ENCODE measurements at regions not wholly inside any gene's neighbourhood (a gene's known extent, or its start where the extent isn't known, plus 50 kb on each side); places are given as distances from the start of the nearest gene placed in this dataset.

DNA sequence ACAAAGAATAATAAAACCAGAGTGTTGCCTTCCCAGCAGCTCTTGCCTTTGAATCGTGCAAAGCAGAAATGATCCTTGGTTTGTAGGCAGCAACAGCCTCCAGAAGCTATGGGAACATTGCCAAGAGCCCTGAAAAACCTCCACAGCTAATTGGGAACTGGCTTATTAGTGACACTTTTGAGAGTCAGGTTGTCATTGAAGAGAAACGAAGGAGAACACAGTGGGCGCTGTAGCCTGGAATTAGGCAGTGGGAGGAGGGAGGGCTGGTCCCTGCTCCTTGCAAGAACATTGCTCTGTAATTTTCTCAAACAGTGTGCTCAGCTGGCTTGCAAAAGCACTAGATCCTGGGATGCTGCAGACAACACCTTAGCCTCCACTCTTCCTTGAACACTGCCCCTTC is 331.5 kb upstream of the EMCN start:
- no peaks in the 10 kb centered on the region for H3K36me3 ChIP-seq (ENCODE audit: control insufficient read depth in 2 of 2, extremely low read depth in 1 of 2, insufficient read depth in 2 of 2, low read length in 2 of 2)
- BruUV-seq (replicated peaks), result no TSS peak
- no peaks in the 10 kb centered on the region for H3K9me3 ChIP-seq (replicated peaks; ENCODE audit: control insufficient read depth, insufficient read depth, low read length)
- H3K4me2 ChIP-seq (ENCODE audit: insufficient read depth, low read length), result no peak overlapping the region
- no peak overlapping the region for H3K27ac ChIP-seq (ENCODE audit: insufficient read depth, low read depth, low read length)
- CTCF ChIA-PET, result no interaction called here
- no peaks in the 10 kb centered on the region for H3K27me3 ChIP-seq (ENCODE audit: control insufficient read depth in 2 of 2, insufficient read depth in 2 of 2, low read length in 2 of 2)
- H3K9me1 ChIP-seq (replicated peaks; ENCODE audit: control insufficient read depth, extremely low read depth, insufficient read depth, low read length), result no peaks in the 10 kb centered on the region
- dilution Hi-C loops (cut with MboI; ENCODE audit: extremely low pct_ligation_motif_present, low sequenced_read_pairs) (no loop called here), intact Hi-C loops (cut with micrococcal nuclease) (loop anchor here (10.0 kb wide), 1 partner anchor 1275 kb away; the partner anchor contains the start of gene MTTP)
- DNase-seq (ENCODE audit: low read depth, low spot score) (no peak), FAIRE-seq (no peak)
- POLR2A ChIA-PET, result no interaction called here
- no peak overlapping the region for H3K9ac ChIP-seq (replicated peaks; ENCODE audit: extremely low read depth, insufficient read depth, low read length)
- no peak overlapping the region for H3K4me3 ChIP-seq (replicated peaks in 1 of 3; ENCODE audit: insufficient read depth in 1 of 3, low read depth in 1 of 3, low read length in 3 of 3)
- TF ChIP-seq POLR2A (IDR thresholded peaks at IDR 0.05; ENCODE audit: low read depth, low read length) (no peak), CTCF (IDR thresholded peaks at IDR 0.05; ENCODE audit: extremely low read depth in 1 of 2, insufficient read depth in 1 of 2, low read depth in 1 of 2, low read length in 2 of 2) (no peak), MYC (IDR thresholded peaks at IDR 0.05; ENCODE audit: low read depth, low read length) (no peak)
- H3K79me2 ChIP-seq (ENCODE audit: control insufficient read depth, insufficient read depth, low read length), result no peaks in the 10 kb centered on the region
- H2AFZ ChIP-seq (ENCODE audit: low read depth, low read length), result no peak overlapping the region
- H3K4me1 ChIP-seq (ENCODE audit: control insufficient read depth, extremely low read depth, insufficient read depth, low read length), result no peaks in the 10 kb centered on the region
- no peaks in the 10 kb centered on the region for H4K20me1 ChIP-seq (replicated peaks; ENCODE audit: control insufficient read depth, extremely low read depth, insufficient read depth, low read length)

- Histone ChIP-seq H3K79me2 (ENCODE audit: control insufficient read depth, insufficient read depth, low read length) (no peaks in the 10 kb centered on the region), H3K27ac (ENCODE audit: insufficient read depth, low read depth, low read length) (no peak overlapping the region), H3K4me2 (ENCODE audit: insufficient read depth, low read length) (no peak overlapping the region), H4K20me1 (replicated peaks; ENCODE audit: control insufficient read depth, extremely low read depth, insufficient read depth, low read length) (no peaks in the 10 kb centered on the region), H2AFZ (ENCODE audit: low read depth, low read length) (no peak overlapping the region), H3K27me3 (ENCODE audit: control insufficient read depth in 2 of 2, insufficient read depth in 2 of 2, low read length in 2 of 2) (no peaks in the 10 kb centered on the region), H3K36me3 (ENCODE audit: control insufficient read depth in 2 of 2, extremely low read depth in 1 of 2, insufficient read depth in 2 of 2, low read length in 2 of 2) (no peaks in the 10 kb centered on the region), H3K9me3 (replicated peaks; ENCODE audit: control insufficient read depth, insufficient read depth, low read length) (no peaks in the 10 kb centered on the region), H3K9me1 (replicated peaks; ENCODE audit: control insufficient read depth, extremely low read depth, insufficient read depth, low read length) (no peaks in the 10 kb centered on the region), H3K4me3 (replicated peaks in 1 of 3; ENCODE audit: insufficient read depth in 1 of 3, low read depth in 1 of 3, low read length in 3 of 3) (no peak overlapping the region), H3K4me1 (ENCODE audit: control insufficient read depth, extremely low read depth, insufficient read depth, low read length) (no peaks in the 10 kb centered on the region), H3K9ac (replicated peaks; ENCODE audit: extremely low read depth, insufficient read depth, low read length) (no peak overlapping the region)
- CTCF ChIA-PET, result no interaction called here
- no peak for TF ChIP-seq POLR2A (IDR thresholded peaks at IDR 0.05; ENCODE audit: low read depth, low read length)
- TF ChIP-seq CTCF (IDR thresholded peaks at IDR 0.05; ENCODE audit: extremely low read depth in 1 of 2, insufficient read depth in 1 of 2, low read depth in 1 of 2, low read length in 2 of 2), result peak in 1 of 2 donors; percentile 19
- no TSS peak for BruUV-seq (replicated peaks)
- FAIRE-seq (no peak), DNase-seq (ENCODE audit: low read depth, low spot score) (no peak)
- dilution Hi-C loops (cut with MboI; ENCODE audit: extremely low pct_ligation_motif_present, low sequenced_read_pairs) (no loop called here), intact Hi-C loops (cut with micrococcal nuclease) (loop anchor here (10.0 kb wide), 1 partner anchor 1274 kb away; the partner anchor contains the start of gene MTTP)
- POLR2A ChIA-PET, result no interaction called here
Measured at GRCh38 chr4:100848841-100849240, 331.0 kb upstream of the EMCN start.

Data from endothelial cell of umbilical vein (primary cell).